ENCODE measurements at regions not wholly inside any gene's neighbourhood (a gene's known extent, or its start where the extent isn't known, plus 50 kb on each side); places are given as distances from the start of the nearest gene placed in this dataset.

GRCh38 chr21:27291006-27291405 is 324.1 kb upstream of the ADAMTS5 start:
- Histone ChIP-seq H3K27me3 (replicated peaks in 1 of 4; ENCODE audit: control extremely low read depth in 1 of 4, control insufficient read depth in 3 of 4, insufficient read depth in 4 of 4, low read length in 3 of 4) (no peaks in the 10 kb centered on the region), H3K4me3 (ENCODE audit: control extremely low read depth in 1 of 5, extremely low read depth in 1 of 5, insufficient read depth in 1 of 5, low read depth in 2 of 5, low read length in 4 of 5) (no peak overlapping the region), H3K36me3 (replicated peaks in 1 of 2; ENCODE audit: control extremely low read depth in 1 of 2, control insufficient read depth in 1 of 2, extremely low read depth in 1 of 2, insufficient read depth in 2 of 2, low read length in 1 of 2) (no peaks in the 10 kb centered on the region), H2AFZ (ENCODE audit: insufficient read depth, low read depth, low read length, poor library complexity, severe bottlenecking) (no peak overlapping the region), H3K27ac (ENCODE audit: low read length in 2 of 2) (no peak overlapping the region), H3K79me2 (ENCODE audit: control insufficient read depth, insufficient read depth, low read length) (no peaks in the 10 kb centered on the region), H3K9ac (ENCODE audit: low read length) (no peak overlapping the region), H3K4me1 (ENCODE audit: control insufficient read depth in 2 of 2, insufficient read depth in 2 of 2, low read length in 2 of 2) (no peaks in the 10 kb centered on the region), H3K4me2 (replicated peaks; ENCODE audit: low read depth, low read length, poor library complexity, severe bottlenecking) (no peak overlapping the region), H3K9me3 (ENCODE audit: control extremely low read depth in 1 of 3, control insufficient read depth in 2 of 3, insufficient read depth in 1 of 3, low read length in 2 of 3) (peaks cover 0 to 3% (median 0%) of the 10 kb centered on the region in 3 donors), H4K20me1 (ENCODE audit: control insufficient read depth, insufficient read depth, low read length, poor library complexity, severe bottlenecking) (no peaks in the 10 kb centered on the region)
- no peak overlapping the region for H3K27ac Mint-ChIP-seq
- no CpG with 5 or more reads among the region's 1 CpG for WGBS (ENCODE audit: insufficient coverage)
- H3K9me3 Mint-ChIP-seq (ENCODE audit: insufficient read depth), result peaks cover 16% of the 10 kb centered on the region
- intact Hi-C loops (cut with micrococcal nuclease), result no loop called here
- ChIA-PET CTCF (no interaction called here), POLR2A (no interaction called here)
- ATAC-seq (ENCODE audit: low read depth) (no peak), DNase-seq (no peak)
- no peak for TF ChIP-seq CTCF (IDR thresholded peaks at IDR 0.05)
- TF ChIP-seq EZH2 (IDR thresholded peaks at IDR 0.05; ENCODE audit: borderline replicate concordance, insufficient read depth, low read depth, low read length, poor library complexity, severe bottlenecking), result no peak
- no peaks in the 10 kb centered on the region for H3K4me1 Mint-ChIP-seq
- H3K27me3 Mint-ChIP-seq, result no peaks in the 10 kb centered on the region
- H3K4me3 Mint-ChIP-seq, result no peak overlapping the region

- H3K27me3 Mint-ChIP-seq, result no peaks in the 10 kb centered on the region
- H3K4me3 Mint-ChIP-seq, result no peak overlapping the region
- Histone ChIP-seq H3K27ac (ENCODE audit: low read length in 2 of 2) (no peak overlapping the region), H3K27me3 (replicated peaks in 1 of 4; ENCODE audit: control extremely low read depth in 1 of 4, control insufficient read depth in 3 of 4, insufficient read depth in 4 of 4, low read length in 3 of 4) (no peaks in the 10 kb centered on the region), H4K20me1 (ENCODE audit: control insufficient read depth, insufficient read depth, low read length, poor library complexity, severe bottlenecking) (no peaks in the 10 kb centered on the region), H3K4me3 (ENCODE audit: control extremely low read depth in 1 of 5, extremely low read depth in 1 of 5, insufficient read depth in 1 of 5, low read depth in 2 of 5, low read length in 4 of 5) (no peak overlapping the region), H3K9ac (ENCODE audit: low read length) (no peak overlapping the region), H3K79me2 (ENCODE audit: control insufficient read depth, insufficient read depth, low read length) (no peaks in the 10 kb centered on the region), H3K9me3 (ENCODE audit: control extremely low read depth in 1 of 3, control insufficient read depth in 2 of 3, insufficient read depth in 1 of 3, low read length in 2 of 3) (peaks cover 0 to 3% (median 0%) of the 10 kb centered on the region in 3 donors), H3K4me2 (replicated peaks; ENCODE audit: low read depth, low read length, poor library complexity, severe bottlenecking) (no peak overlapping the region), H3K4me1 (ENCODE audit: control insufficient read depth in 2 of 2, insufficient read depth in 2 of 2, low read length in 2 of 2) (no peaks in the 10 kb centered on the region), H2AFZ (ENCODE audit: insufficient read depth, low read depth, low read length, poor library complexity, severe bottlenecking) (no peak overlapping the region), H3K36me3 (replicated peaks in 1 of 2; ENCODE audit: control extremely low read depth in 1 of 2, control insufficient read depth in 1 of 2, extremely low read depth in 1 of 2, insufficient read depth in 2 of 2, low read length in 1 of 2) (no peaks in the 10 kb centered on the region)
- CTCF ChIA-PET, result no interaction called here
- POLR2A ChIA-PET, result no interaction called here
- no peaks in the 10 kb centered on the region for H3K4me1 Mint-ChIP-seq
- H3K27ac Mint-ChIP-seq, result no peak overlapping the region
- DNase-seq (no peak), ATAC-seq (ENCODE audit: low read depth) (no peak)
- peaks cover 13% of the 10 kb centered on the region for H3K9me3 Mint-ChIP-seq (ENCODE audit: insufficient read depth)
- WGBS (ENCODE audit: insufficient coverage), result no CpG with 5 or more reads among the region's 3 CpGs
- intact Hi-C loops (cut with micrococcal nuclease), result no loop called here
- TF ChIP-seq CTCF (IDR thresholded peaks at IDR 0.05), result no peak
- no peak for TF ChIP-seq EZH2 (IDR thresholded peaks at IDR 0.05; ENCODE audit: borderline replicate concordance, insufficient read depth, low read depth, low read length, poor library complexity, severe bottlenecking)
Measured at GRCh38 chr21:27290028-27290427, 323.1 kb upstream of the ADAMTS5 start.
